ENCODE measurements at regions not wholly inside any gene's neighbourhood (a gene's known extent, or its start where the extent isn't known, plus 50 kb on each side); places are given as distances from the start of the nearest gene placed in this dataset.

- TF ChIP-seq EZH2 (optimal IDR thresholded peaks at IDR 0.05; ENCODE audit: low read depth, low read length) (no peak), CTCF (IDR thresholded peaks at IDR 0.05; ENCODE audit: low read length) (no peak), EZH2phosphoT487 (IDR thresholded peaks at IDR 0.05; ENCODE audit: low read length) (no peak)
Measured at GRCh38 chr6:14981960-14982359, 263.9 kb upstream of the JARID2 start.

All from MM.1S (cell line).